Activated gamma-delta T cell treated with anti-CD3 and anti-CD28 coated beads, Interleukin-2, amount 50 U/mL, for 16 hours (primary cell): ENCODE measurements at regions not wholly inside any gene's neighbourhood (a gene's known extent, or its start where the extent isn't known, plus 50 kb on each side); places are given as distances from the start of the nearest gene placed in this dataset.
"Not testable (repeated sequence)": the region's sequence is repeated elsewhere in the genome, so short reads cannot be mapped to it uniquely, and the experiment has no call there.

Source experiments
- DNase-seq: peaks from one replicate; pipeline ENCODE4 v3.0.0-alpha.2; 2020; ENCODE audit warnings: low read depth

DNA sequence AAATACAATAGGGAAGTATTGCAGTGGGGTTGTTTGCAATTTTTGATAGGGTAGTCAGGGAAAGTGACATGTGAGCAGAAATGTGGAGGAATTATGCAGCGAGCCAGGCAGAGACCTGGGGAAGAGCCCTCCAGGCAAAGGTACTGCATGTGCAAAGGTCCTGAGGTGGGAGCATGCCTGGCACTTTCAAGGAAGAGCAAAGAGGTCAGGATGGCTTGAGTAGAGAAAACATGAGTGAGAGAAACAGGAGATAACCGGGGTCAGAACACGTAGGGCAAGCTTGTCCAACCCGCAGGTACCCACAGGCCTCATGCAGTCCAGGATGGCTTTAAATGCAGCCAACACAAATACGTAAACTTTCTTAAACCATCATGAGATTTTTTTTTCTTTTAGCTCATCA lies 71.0 kb downstream of the COQ2 start:
- no peak for DNase-seq

- DNase-seq: peak; percentile 39
Measured at GRCh38 chr4:83212041-83212851, 72.4 kb downstream of the COQ2 start.

GRCh38 chr4:83209419-83209818 lies 75.2 kb downstream of the COQ2 start:
- no peak for DNase-seq

- no peak for DNase-seq
Measured at GRCh38 chr4:83208371-83209365, 75.9 kb downstream of the COQ2 start.

DNA sequence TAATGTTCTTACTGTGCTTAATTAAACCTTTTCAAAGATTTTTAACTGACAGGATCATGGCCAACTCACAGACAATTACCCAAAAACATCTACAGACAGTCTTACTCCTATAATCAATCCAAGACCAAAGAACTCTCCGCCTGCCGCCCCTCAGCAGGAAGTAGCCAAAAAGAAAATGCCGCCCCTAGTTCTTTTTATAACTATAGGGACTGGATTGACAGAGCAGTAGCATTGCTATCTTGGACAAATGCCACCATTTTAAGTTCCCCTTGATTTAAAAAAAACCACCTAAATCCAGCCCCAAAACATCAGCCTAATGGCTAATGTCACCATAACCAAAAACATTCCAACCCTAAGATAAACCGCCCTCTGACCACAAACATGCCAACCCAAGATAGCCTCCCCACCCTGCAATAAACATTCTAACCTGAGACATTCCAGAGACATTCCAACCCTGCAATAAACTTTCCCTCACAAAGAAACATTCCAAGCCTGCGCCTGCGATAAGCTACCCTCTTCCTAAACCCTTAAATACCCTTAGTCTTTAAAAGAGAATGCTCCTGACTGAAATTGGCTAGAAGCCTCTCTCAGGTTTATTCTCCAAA lies 77.0 kb downstream of the COQ2 start:
- no peak for DNase-seq

DNA sequence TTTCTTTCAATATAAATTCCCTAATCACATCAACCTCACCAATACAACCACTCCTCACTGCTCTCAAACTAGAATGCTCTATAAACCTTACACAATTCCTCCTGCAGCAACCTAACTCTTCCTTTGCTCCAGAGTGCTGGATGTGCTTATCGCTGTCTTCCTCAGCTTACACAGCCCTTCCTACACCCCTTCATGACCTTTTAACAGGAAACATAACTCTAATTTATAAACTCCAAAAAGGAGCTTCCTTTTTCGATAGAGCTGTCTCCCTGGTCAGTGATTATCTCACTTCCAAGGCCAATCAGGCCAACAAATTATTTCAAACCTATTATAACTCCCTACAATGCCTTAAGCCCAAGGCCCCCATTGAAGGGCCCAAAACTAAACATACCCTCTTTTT lies 78.8 kb downstream of the COQ2 start:
- no peak for DNase-seq

GRCh38 chr4:83204731-83205130 lies 79.9 kb downstream of the COQ2 start:
- no peak for DNase-seq

GRCh38 chr4:83201761-83202160 lies 82.8 kb downstream of the COQ2 start:
- DNase-seq: no peak

GRCh38 chr4:83197555-83198235 lies 83.2 kb upstream of the PLAC8 start:
- DNase-seq: no peak

- no peak for DNase-seq
Measured at GRCh38 chr4:83196921-83197320, 82.4 kb upstream of the PLAC8 start.

GRCh38 chr4:83195269-83195668 lies 80.7 kb upstream of the PLAC8 start:
- DNase-seq: no peak

GRCh38 chr4:83194588-83194987 lies 80.1 kb upstream of the PLAC8 start:
- not testable (repeated sequence) for DNase-seq

GRCh38 chr4:83192634-83193033 lies 78.1 kb upstream of the PLAC8 start:
- DNase-seq: no peak

DNA sequence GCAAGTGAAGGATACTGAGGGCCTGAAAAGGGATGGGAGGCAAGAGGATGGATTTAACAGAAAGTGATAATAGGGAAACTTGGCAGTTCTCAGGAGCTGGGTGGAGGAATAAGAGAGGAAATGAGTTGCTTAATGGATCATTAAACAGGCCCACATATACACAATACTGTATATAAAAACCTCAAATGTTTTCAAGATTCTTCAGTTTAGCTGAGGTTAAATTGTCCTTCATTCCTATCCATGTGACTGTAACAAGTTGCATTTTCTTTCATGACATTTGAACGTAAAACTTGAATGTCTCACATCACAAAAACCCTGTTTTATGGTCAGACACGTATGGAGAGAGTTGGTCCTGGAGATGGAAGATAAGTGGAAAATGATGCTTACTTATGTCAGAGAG lies 76.5 kb upstream of the PLAC8 start:
- no peak for DNase-seq

- no peak for DNase-seq
Measured at GRCh38 chr4:83189631-83190136, 75.2 kb upstream of the PLAC8 start.

GRCh38 chr4:83180431-83180968 lies 66.0 kb upstream of the PLAC8 start:
- DNase-seq: no peak

DNA sequence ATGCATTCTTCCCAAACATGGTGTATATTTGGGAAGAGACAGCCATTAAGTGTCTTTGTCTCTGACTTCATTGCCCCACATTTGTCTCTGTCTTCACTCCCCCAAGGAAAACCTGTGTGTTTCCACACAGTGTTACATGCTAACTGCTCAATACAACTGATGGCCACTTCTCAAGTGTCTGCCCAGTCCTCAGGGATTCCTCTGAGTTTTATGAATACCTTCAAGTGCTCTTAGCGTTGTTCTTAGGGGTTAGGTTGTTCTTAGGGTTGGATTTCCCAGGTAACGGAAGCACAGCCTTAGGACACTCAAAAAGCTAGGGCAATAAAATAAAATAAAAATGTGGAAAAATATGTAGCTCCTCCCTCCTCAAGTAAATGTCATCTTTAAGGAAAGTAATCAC lies 64.7 kb upstream of the PLAC8 start:
- no peak for DNase-seq

DNA sequence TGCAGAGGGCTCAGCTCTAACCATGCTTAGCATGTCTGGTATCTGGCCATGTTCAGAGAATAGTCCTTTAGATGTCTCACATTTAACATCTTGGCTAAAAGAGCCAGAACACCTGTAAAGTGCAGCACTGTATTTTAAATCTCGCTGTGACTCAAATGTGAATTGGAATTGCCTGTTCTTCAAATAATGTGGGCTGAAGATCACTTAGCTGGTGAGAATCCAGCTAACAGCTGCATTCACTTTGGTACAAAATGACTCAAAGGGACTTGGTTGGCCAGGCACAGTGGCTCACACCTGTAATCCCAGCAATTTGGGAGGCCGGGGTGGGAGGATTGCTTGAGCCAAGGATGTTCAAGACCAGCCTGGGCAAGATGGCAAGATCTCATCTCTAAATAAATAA lies 63.5 kb upstream of the PLAC8 start:
- DNase-seq: no peak

DNA sequence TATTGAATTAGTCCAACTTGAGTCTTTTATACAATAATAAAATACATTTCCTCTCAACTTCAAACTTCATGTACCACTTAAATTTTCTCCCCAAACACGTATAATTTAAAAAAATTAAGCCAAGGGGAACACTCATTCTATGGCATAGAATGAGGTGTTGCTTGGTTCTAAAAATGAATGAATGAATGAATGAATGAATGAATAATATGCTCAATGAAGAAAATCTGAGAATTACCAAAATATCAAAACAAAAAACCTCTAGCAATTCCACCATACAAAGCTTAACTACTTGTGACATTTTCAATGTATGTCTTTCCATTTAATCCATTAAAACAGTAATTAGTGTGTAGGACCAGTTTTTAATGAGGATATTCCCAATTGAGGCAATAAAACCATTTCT lies 62.7 kb upstream of the PLAC8 start:
- no peak for DNase-seq

DNA sequence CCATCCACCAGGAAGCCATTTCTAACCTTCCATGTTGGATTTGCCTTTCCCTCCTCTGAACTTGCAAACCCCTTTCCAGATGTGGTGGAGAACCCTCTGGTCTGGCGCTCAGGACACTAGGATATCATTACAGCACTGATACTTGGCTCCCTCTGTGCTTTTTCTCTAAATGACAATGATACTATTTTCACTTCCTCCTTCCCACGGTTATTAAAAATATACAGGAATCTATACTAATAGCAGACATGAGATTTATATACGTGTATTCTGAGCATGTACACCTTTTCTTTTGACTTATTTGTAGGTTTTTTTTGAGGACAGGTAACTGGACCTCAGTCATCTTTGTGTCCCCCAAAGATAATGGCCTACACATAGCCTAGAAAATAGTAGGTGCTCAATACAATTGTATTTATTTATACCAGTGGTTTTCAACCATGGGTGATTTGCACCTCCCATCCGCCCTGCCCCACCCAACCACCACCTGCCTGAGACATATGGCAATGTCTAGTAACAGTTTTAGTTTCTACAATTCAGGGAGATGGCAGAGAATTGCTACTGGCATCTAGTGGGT lies 60.4 kb upstream of the PLAC8 start:
- DNase-seq: no peak

DNA sequence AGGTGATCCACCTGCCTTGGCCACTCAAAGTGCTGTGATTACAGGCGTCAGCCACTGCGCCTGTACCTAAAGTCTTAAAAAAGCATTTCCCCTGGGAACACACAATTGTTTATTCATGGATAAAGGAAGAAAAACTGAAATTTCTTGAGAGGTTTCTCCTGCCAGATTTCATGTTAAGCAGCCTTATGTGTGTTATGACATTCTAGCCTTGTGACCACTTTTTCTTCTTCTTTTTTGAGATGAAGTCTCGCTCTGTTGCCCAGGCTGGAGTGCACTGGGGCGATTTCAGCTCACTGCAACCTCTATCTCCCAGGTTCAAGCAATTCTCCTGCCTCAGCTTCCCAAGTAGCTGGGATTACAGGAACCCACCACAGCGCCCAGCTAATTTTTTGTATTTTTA lies 57.8 kb upstream of the PLAC8 start:
- DNase-seq: no peak
